Mammary epithelial cell (primary cell): ENCODE measurements at regions not wholly inside any gene's neighbourhood (a gene's known extent, or its start where the extent isn't known, plus 50 kb on each side); places are given as distances from the start of the nearest gene placed in this dataset.

Source experiments
- CTCF ChIP-seq, 2 donors: IDR thresholded peaks in 1 of 2; conservative IDR thresholded peaks in 1 of 2; 2 replicates each; pipeline ENCODE4 v1.5.1; 2011 to 2012; ENCODE audit warnings: inconsistent platforms in 2 of 2, low read length in 2 of 2, mild to moderate bottlenecking in 2 of 2, control low read depth in 1 of 2, low read depth in 1 of 2; ENCODE audit not compliant: insufficient read depth in 1 of 2; ENCODE audit errors: extremely low read depth in 1 of 2
- EZH2 ChIP-seq: IDR thresholded peaks from 2 replicates; pipeline ENCODE4 v1.6.1; 2012; ENCODE audit warnings: low read length, inconsistent platforms, borderline replicate concordance

DNA sequence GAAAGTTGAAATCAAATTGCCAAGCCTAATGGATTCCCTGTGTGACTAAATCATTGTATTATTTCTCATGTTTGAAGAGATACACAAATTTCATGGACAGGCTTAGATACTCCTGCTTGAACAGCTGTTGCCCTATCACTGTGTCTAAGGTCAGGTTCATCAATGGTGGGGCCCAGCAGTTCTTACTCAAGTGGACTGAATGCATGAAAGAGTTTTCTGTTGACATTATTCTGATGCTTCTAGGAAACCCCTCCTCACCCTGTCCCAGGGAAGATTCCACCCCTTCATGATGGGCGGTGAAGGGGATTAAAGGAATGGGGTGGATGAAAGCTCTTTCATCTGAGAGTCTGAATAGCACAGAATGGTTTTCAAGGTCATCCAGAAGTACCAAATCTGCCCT is 148.8 kb downstream of the INO80D start:
- no peak for TF ChIP-seq CTCF (conservative IDR thresholded peaks at IDR 0.05 in 1 of 2, IDR thresholded peaks at IDR 0.05 in 1 of 2; ENCODE audit: extremely low read depth in 1 of 2, insufficient read depth in 1 of 2, low read depth in 1 of 2, low read length in 2 of 2)
- no peak for TF ChIP-seq EZH2
